Pulmonary artery endothelial cell (primary cell): ENCODE measurements at regions not wholly inside any gene's neighbourhood (a gene's known extent, or its start where the extent isn't known, plus 50 kb on each side); places are given as distances from the start of the nearest gene placed in this dataset.
"Not testable (repeated sequence)": the region's sequence is repeated elsewhere in the genome, so short reads cannot be mapped to it uniquely, and the experiment has no call there.

Experiments
- DNase-seq: peaks from one replicate; pipeline ENCODE4 v3.0.0-alpha.2; 2011; ENCODE audit warnings: low read depth, low spot score

- DNase-seq, result no peak
These were observed 169.5 kb upstream of the ADCY1 start for GRCh38 chr7:45404622-45405021.

GRCh38 chr7:45407730-45408408, 166.3 kb upstream of the ADCY1 start:
- DNase-seq, result no peak

- DNase-seq, result no peak
These were observed 165.8 kb upstream of the ADCY1 start for GRCh38 chr7:45408409-45408737.

- no peak for DNase-seq
These were observed 163.3 kb upstream of the ADCY1 start for GRCh38 chr7:45410893-45411292.

- DNase-seq, result no peak
These were observed 160.7 kb upstream of the ADCY1 start for GRCh38 chr7:45413419-45413818.

- DNase-seq, result no peak
These were observed 159.9 kb upstream of the ADCY1 start for GRCh38 chr7:45414226-45414625.

GRCh38 chr7:45415265-45415664, 158.9 kb upstream of the ADCY1 start:
- no peak for DNase-seq

GRCh38 chr7:45416846-45417245, 157.3 kb upstream of the ADCY1 start:
- no peak for DNase-seq

GRCh38 chr7:45417268-45417667, 156.9 kb upstream of the ADCY1 start:
- DNase-seq, result no peak

GRCh38 chr7:45417735-45418134, 156.4 kb upstream of the ADCY1 start:
- no peak for DNase-seq

GRCh38 chr7:45420843-45421495, 153.2 kb upstream of the ADCY1 start:
- DNase-seq, result no peak

- no peak for DNase-seq
These were observed 152.4 kb upstream of the ADCY1 start for GRCh38 chr7:45421806-45422205.

- DNase-seq, result no peak
These were observed 143.8 kb upstream of the ADCY1 start for GRCh38 chr7:45430397-45430796.

GRCh38 chr7:45434167-45434784, 139.9 kb upstream of the ADCY1 start:
- no peak for DNase-seq

- DNase-seq, result no peak
These were observed 139.0 kb upstream of the ADCY1 start for GRCh38 chr7:45435131-45435530.

- DNase-seq, result no peak
These were observed 138.3 kb upstream of the ADCY1 start for GRCh38 chr7:45435846-45436245.

GRCh38 chr7:45440776-45441175, 133.4 kb upstream of the ADCY1 start:
- DNase-seq, result not testable (repeated sequence)

- DNase-seq, result no peak
These were observed 130.9 kb upstream of the ADCY1 start for GRCh38 chr7:45443263-45443662.

- no peak for DNase-seq
These were observed 127.8 kb upstream of the ADCY1 start for GRCh38 chr7:45446195-45446944.

- DNase-seq, result no peak
These were observed 126.9 kb upstream of the ADCY1 start for GRCh38 chr7:45447296-45447695.

- no peak for DNase-seq
These were observed 123.5 kb upstream of the ADCY1 start for GRCh38 chr7:45450571-45451204.
